ENCODE measurements at regions not wholly inside any gene's neighbourhood (a gene's known extent, or its start where the extent isn't known, plus 50 kb on each side); places are given as distances from the start of the nearest gene placed in this dataset.
A peak's percentile ranks its signal among the peaks of the same experiment; 100 is the strongest.

DNA sequence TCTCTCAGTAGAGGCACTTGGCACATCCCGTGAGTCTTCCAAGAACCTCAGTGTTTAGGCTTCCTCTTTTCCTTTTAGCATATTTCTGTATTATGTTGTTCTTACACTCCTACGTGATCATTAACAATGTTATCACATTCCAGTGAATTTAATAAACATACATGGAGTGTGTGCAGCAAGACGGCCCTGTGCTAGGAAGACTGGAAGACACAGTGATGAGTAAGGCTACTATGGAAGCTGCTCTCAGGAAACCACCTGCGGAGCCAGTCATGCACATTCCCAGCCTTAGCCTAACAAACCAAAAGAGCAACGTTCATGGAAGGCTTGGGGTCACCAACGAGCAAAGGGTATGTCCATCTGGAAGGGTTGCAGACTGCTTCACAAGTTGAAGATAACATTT, 103.4 kb downstream of the ETAA1 start:
- H3K4me3 ChIP-seq (replicated peaks; ENCODE audit: low read depth, low read length), result no peak overlapping the region
- TF ChIP-seq, protein P1, sequence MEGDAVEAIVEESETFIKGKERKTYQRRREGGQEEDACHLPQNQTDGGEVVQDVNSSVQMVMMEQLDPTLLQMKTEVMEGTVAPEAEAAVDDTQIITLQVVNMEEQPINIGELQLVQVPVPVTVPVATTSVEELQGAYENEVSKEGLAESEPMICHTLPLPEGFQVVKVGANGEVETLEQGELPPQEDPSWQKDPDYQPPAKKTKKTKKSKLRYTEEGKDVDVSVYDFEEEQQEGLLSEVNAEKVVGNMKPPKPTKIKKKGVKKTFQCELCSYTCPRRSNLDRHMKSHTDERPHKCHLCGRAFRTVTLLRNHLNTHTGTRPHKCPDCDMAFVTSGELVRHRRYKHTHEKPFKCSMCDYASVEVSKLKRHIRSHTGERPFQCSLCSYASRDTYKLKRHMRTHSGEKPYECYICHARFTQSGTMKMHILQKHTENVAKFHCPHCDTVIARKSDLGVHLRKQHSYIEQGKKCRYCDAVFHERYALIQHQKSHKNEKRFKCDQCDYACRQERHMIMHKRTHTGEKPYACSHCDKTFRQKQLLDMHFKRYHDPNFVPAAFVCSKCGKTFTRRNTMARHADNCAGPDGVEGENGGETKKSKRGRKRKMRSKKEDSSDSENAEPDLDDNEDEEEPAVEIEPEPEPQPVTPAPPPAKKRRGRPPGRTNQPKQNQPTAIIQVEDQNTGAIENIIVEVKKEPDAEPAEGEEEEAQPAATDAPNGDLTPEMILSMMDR (IDR thresholded peaks at IDR 0.05; ENCODE audit: low read length, missing control alignments), result no peak
- peak; percentile 64 for DNase-seq (ENCODE audit: low read depth)

DNA sequence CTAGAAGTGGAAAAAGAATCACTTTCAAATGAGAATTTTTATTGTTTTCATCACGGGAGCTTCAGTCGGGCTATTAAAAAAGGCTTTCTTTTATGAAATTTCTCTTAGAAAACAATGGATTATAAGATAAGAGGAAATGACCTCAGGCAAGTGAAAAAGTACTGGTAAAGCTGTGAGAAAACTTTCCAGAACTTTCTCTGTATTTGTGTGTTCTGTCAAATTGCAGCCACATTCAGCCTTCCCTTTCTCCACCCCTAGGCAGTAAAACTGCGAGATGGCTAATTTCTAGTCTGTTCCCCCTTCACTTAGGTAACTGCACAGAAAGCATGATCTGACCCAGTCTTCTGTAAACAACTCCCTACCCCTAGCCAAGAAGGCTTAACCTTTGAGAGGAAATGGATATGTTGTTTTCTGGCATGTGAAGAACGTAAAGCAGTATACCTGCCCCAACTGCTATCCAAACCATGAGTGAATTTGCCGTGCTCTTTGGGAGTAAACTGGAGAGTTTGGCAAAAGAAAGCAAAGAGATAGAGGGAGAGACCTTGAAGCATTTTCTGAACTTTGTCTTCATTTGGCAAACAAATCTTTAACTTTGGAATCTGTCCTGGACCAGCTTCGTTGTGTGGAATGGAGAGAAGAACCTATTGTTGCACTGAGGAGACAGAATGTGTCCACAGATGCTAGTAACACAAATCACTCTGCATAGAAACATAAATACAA, 105.4 kb downstream of the ETAA1 start:
- no peak overlapping the region for H3K4me3 ChIP-seq (replicated peaks; ENCODE audit: low read depth, low read length)
- TF ChIP-seq, protein P1 (IDR thresholded peaks at IDR 0.05; ENCODE audit: low read length, missing control alignments), result no peak
- DNase-seq (ENCODE audit: low read depth), result peak; percentile 57

DNA sequence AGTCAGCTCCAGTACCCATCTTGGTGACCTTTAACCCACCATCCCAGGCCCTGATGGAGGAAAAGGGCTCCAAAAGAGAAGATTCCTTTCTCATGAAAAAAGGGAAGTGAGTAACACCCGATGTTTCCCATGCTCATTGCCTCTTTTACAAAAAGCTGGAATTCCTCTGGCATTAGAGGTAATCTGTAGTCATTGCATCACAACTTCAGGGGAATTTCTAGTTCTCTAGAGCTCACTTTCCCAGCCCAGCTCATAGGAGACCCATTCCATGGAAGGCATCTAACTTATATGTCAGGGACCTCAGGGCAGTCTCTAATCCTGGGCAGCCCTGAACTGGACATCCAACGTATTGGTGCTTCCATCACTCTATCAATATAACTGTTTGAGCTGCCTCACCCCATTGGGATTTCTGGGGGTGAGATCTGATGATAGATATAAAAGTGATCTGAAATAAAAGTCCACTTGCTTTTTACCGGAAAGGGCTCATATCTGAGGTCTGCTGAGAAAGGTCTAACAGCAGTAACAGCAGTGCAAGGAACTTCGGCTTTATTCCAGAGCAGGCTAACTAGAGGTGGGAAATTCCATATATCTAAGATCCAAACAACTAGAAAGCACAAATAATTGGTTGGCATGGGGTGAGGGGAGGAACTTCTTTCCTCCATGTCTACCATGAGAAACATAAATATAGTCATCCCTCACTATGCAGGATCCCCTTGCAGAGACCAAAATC, 106.1 kb downstream of the ETAA1 start:
- H3K4me3 ChIP-seq (replicated peaks; ENCODE audit: low read depth, low read length), result no peak overlapping the region
- TF ChIP-seq, protein P1 (IDR thresholded peaks at IDR 0.05; ENCODE audit: low read length, missing control alignments), result no peak
- DNase-seq (ENCODE audit: low read depth), result peak; percentile 96

DNA sequence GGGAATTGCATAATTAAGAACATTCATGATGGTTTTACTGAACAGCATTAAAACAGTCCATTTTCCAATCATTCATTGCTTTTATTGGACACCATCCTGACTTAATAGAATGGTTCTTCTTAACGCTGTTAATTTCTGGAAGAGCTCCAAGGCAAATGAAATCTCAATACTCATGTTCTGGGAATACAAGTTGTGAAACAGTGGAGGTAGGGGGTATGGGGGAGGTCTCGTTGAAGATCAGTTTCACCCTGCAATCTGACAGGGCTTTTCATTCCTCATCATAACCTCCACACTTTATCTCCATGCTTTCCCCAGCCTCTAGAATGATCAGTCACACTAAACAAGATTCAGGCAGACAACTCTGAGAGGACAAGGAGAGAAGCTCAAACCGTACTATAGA, 113.6 kb downstream of the ETAA1 start:
- peak; percentile 87 for DNase-seq (ENCODE audit: low read depth)
- TF ChIP-seq, protein P1 (IDR thresholded peaks at IDR 0.05; ENCODE audit: low read length, missing control alignments), result no peak
- H3K4me3 ChIP-seq (replicated peaks; ENCODE audit: low read depth, low read length), result no peak overlapping the region

DNA sequence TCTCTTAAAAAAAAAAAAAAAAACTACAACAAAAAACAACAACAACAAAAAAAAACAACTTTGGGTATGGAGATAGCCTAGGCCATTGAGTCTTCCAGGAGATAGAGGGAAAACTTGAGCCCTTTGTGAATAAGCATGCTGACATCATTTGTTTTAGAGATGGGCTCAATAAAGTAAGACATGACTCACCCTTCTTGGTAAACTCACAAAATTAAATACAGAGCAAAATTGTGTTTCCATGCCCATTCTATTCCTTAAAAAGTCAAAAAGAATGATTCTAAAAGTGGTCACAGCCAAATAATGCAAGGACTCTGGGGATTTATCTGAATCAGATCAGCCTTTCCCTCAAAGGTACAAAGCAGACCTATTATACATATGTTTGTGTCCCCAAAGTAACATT, 117.4 kb downstream of the ETAA1 start:
- TF ChIP-seq, protein P1 (IDR thresholded peaks at IDR 0.05; ENCODE audit: low read length, missing control alignments), result no peak
- H3K4me3 ChIP-seq (replicated peaks; ENCODE audit: low read depth, low read length), result no peak overlapping the region
- DNase-seq (ENCODE audit: low read depth), result peak; percentile 52

DNA sequence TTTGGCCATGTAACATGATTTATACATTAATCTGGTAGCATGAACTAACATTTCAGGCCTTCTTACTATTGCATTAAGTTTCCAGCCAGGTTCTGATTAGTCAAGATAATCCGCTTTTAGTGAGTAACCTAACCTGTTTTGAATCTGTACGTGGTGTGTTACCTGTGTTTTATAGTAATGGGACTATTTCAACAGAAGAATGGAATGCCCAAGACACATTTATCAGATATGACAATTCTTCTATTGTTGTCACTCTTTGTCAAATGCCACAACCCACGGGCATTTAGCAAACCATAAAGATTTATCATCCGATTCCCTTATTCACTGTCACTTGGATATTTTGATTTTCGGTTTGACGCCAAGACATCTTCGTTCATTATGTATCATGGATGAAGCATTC, 117.9 kb downstream of the ETAA1 start:
- no peak for DNase-seq (ENCODE audit: low read depth)
- H3K4me3 ChIP-seq (replicated peaks; ENCODE audit: low read depth, low read length), result no peak overlapping the region
- TF ChIP-seq, protein P1 (IDR thresholded peaks at IDR 0.05; ENCODE audit: low read length, missing control alignments), result no peak
